GM21360 (cell line): ENCODE measurements at regions not wholly inside any gene's neighbourhood (a gene's known extent, or its start where the extent isn't known, plus 50 kb on each side); places are given as distances from the start of the nearest gene placed in this dataset.

Source experiments
- ATAC-seq: cut with Tn5 transposase; IDR thresholded peaks from one replicate; pipeline ENCODE4 v1.9.1; 2021; ENCODE audit warnings: mild to moderate bottlenecking, moderate library complexity; ENCODE audit not compliant: unreplicated experiment

DNA sequence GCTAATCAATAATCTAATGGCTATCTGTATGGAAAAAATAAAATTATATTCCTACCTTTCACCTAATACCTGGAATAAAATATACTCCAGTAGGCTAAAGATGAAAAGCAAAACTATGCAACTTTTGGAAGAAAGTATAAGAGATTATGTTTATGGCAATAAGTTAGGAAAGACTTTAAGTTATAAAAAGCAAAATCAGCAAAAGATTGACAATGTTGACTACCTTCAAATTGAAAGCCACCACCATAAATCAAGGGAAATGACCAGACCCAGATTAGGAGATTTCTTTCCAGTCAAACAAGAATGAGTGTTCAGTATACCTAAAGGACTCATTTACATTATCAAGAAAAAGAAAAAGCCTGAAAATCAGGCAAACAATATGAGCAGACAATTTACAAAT lies 159.1 kb upstream of the ZBED5 start:
- ATAC-seq, result no peak

DNA sequence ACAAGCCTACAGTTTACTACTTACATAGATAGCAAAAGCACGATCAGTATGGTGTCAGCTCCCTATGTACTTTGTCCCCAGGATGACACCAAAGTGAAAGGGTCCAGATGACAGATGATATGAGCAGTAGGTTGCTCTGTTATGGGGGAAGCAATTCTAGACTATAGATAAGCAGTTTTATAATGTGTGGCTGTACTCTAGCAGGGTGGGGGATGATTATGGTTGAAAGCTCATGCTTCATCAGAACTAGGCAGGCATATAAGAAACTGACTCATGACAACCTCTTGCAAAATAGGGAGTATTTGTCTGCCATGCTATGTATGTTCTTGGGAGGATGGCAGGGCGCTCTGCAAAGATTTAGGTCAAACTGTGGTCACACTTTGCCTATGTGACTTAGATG lies 158.2 kb upstream of the ZBED5 start:
- ATAC-seq, result no peak

DNA sequence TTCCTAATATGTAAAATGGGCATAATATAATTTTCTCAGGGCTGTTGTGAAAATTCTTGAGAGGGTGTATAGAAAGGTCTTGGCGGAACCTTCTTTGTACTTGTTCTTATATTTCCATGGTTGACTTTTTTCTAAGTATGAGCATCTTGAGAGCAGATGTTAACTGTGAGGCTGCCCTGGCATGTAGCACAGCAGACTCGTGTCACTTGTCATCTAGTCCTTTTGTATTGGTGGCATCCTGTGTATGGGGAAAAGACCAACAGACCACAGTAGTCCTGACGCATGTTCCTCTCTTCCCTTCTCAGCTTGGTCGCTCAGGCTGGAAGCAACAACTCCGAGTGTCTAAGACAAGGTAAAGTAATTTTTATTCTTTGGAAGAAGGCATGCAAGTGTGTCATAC lies 153.8 kb upstream of the ZBED5 start:
- no peak for ATAC-seq

DNA sequence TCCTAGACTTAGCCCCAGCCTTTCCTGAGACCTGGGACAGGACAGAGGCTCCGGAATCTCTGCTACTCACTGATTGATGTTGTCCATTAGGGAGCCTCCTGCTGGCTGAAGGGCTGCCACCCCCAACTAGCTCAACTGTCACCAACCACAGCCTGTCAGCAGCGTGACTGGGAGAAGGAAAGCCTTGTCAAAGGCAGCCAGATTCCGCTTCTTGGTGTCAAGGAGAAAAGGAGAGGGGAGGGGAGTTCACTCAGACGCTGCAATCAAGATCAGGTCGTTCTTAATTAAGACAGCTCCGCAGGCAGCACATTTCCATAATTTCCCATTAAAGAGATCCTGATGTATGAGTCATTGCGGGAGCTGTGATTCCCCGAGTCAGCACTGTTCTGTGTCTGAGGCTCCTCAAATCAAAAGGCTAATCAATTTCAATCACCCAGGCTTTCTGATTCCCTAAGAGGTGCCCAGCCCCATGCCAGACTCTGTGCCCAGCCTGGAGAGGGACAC lies 152.8 kb upstream of the ZBED5 start:
- no peak for ATAC-seq

DNA sequence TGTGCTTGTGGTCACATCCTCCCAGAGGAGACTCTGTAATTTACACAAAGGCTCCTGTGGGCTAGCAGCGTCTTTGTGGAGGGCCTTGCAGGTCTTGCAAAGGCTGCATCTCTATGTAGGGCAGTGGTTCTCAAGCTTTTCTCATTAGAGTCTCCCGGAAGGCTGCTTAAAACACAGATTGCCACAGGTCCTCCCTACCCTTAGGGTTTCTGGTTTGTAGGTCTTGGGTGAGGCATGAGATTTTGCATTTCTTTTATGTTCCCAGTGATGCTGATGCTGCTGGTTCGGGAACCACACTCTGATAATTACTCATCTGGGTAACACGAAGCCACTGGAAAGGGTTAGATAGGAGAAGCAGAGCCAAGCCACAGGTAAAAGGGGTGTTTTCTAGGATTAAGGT lies 151.3 kb upstream of the ZBED5 start:
- ATAC-seq, result no peak

DNA sequence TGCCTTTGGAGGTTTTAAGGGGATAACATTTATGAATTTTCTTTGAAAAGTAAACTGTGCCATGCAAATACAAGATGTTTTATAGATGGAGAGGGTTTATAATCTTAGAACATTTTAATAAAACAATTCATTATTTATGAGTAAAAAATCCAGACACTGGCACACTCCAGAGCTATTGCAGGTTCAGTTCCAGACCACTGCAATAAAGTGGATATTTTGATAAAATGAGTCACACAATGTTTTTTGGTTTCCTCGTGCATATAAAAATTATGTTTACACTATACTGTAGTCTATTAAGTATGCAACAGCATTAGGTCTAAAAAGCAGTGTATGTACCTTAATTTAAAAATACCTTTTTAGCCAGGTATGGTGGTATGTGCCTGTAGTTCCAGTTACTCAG lies 146.2 kb upstream of the ZBED5 start:
- no peak for ATAC-seq

DNA sequence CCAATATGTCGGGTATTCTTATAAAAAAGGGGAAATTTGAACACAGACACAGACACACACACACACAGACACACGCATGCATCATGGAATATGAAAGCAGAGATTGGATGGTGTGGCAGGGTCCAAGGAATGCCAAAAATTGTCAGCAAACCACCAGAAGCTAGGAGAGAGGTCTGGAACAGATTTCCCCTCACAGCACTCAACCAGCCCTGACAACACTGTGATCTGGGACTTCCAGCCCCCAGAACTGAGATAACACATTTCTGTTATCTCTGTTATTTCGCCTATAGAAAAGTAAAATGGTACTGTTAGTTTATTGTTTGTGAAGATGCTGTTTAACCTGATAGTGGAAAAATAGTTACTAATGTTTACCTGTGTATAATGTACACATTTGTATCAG lies 145.4 kb upstream of the ZBED5 start:
- no peak for ATAC-seq

DNA sequence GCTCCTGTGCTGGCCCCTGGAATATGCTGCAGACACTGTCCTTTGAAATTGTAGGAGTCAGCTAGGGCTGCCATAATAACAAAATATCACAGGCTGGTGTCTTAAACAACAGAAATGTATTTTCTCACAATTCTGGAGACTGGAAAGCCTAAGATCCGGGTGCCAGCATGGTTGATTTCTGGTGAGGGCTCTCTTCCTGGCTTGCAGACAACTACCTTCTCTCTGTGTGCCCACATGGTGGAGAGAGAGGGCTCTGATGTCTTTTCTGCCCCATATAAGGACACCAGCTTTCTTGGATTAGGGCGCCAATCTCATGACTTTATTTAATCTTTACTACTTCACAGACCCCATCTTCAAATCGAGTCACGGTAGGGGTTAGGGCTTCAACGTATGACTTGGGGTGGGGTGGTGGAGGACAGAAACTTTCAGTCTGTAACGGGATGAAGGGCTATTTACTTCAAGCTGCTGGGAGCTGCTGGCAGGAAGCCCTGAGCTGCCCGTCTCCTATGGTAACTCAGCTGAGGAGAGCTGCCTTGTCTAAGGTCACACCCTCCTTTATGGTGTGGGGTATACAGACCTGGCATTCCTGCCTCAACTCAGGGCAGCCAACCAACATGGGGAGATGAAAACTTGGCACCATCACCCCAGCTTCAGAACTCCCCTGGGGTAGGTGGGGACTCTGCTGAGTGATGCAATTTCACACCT lies 142.9 kb upstream of the ZBED5 start:
- ATAC-seq, result no peak

DNA sequence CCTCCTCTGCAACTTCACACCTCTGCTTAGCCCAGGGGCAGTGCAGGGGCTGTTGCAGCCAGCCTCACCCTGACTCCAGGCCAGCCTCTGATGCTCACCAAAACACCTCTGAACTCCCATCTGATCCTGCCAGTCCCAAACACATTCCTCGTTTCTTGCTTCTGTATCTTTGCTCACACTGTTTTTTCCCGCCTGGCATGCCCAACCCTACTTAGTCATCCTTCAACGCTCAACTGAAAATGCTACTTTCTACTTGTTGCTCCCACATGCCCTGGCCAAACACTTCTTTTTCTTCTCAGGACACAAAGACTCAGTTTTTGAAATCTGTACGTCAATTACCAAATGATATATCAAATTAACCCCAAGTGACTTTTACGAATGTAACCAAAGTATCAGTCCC lies 140.8 kb upstream of the ZBED5 start:
- ATAC-seq, result no peak

DNA sequence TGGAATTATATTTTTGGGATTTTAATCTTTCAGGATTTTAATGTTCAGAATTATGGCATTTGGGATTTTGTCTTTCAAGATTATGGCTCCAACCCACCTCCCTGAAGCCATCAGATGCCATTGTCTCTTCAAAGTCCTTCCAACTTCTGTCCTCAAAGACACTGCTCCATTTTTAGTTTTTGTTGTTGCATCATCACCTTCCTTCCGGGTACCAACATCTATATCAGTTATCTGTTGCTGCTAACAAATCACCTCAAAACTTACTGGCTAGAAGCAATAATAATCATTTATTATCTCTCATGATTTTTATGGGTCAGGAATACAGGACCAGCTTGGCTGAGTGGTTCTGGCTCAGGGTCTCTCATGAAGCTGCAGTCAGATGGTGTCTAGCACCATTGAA lies 138.8 kb upstream of the ZBED5 start:
- no peak for ATAC-seq

DNA sequence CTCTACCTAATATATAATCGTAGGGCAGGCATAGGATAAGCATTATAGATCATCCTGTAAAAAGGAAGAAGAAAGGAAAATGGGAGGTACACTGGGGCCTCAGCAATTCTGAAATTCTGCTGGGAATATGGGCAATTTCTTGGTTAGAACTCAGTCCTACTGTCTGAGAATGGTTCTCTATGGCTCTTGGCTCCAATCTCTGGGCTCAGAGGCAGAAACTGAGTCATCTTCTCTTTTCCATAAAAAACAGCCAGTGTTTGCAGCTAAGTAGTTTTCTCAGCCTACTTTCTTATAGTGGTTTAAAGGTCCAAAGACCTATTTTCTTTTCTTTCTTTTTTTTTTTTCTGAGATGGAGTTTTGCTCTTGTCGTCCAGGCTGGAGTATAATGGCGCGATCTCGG lies 135.8 kb upstream of the ZBED5 start:
- ATAC-seq, result no peak

DNA sequence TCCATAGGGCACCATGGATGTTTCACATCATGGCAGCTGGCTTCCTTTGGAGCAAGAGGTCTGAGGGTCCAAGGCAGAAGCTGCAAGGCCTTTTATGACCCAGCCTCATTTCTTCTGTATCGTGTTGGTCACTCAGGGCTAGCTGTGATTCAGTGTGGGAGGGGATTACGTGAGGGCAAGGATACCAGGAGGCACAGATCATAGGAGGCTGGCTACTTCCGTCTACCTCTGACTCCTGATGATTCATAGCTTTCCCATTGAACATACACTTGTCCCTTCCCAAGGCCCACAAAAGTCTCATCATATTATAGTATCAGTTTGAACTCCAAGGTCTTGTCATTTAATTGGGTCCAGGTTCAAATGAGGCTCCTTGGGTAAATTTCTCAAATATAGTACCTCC lies 135.3 kb upstream of the ZBED5 start:
- ATAC-seq, result no peak

DNA sequence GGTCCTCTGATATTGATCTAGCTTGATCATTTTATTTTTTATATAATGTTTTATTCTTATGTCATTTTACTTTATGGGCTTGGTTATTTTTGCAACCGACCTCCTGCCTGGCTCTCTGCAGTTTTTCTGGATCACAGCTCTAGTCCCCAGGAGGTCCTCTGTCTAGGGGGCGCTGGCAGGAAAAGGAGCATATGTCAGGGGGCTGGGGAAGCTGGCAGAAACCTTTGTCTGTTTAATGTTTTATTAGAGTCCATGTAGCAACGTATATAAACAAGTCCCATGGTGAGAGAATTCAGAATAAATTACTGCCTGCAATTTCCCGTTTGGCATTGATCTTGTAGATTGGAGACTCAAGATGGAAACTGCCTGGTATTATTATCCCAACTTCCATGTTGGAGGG lies 133.5 kb upstream of the ZBED5 start:
- ATAC-seq, result no peak

DNA sequence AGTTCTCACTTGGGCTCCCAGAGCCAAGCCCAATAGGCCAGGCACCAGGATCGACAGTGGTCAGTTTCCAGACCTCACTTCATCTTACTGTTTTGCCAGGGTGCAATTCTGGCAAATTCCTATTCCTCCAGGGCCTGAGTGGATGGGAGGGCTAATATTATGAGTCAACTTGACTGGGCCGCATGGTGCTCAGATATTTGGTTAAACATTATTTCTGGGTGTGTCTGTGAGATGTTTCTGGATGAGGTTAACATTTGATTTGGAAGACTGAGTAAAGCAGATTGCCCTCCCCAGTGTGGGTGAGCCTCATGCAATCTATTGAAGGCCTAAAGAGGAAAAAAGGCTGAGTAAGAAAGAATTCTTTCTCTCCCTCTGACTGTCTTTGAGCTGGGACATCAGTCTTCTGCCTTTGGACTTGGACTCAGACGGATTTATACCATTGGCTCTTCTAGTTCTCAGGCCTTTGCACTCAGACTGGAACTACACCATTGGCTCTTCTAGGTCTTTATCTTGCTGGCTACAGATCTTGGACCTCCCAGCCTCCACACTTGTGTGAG lies 132.9 kb upstream of the ZBED5 start:
- no peak for ATAC-seq

DNA sequence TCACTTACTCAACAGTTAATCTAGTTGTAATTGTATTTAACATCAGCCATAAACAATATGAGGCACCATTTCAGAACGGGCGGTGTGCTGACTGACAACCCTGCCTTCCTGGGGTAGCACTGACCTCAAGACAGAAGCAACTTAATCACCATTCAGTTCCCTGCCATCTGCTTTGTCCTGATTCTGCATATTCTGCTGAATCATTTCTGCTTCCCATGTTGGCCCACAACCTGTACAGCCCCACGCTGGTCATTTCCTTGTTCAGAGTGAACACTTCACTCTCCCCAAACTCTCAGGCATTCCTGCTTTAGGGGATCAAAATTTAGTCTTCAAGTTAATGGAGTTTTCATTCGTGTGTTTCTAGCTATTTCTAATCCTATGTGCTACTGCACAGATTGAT lies 132.3 kb upstream of the ZBED5 start:
- no peak for ATAC-seq

DNA sequence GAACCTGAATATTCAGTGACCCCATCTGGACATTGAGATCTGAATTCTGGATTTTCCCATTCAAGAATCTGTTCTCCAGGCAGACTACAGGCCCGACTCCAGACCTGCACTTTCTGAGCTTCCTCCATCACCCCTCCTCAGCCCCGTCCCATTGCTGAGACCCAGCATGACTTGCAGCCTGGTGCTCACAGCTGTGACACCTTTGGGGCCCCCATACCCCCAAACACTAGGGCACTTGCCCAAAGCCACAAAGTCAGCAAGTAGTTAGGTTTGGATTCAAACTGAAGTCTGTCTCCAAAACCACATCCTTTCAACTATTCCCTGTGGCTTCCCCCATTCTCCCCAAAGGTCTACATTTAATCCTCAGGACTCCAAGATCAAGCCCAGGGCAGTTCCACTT lies 128.2 kb upstream of the ZBED5 start:
- ATAC-seq, result no peak

DNA sequence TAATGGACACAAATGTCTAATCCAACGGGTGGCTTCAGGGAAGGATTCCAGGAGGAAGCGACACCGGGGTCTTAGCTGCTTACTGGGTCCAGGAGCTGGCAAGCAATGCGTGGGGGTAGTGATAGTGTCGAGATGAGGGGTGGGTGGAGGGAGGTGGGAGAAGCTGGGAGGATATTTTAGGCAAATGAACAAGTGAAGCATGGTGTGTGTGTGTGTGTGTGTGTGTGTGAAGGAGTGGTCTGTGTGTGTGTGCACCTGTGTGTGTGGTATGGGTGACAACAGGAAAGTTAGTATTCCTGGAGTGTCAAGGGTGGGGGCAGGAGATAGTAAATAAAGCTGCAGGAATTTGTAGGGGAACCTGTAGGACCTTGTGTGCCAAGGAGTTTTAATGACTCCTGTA lies 126.9 kb upstream of the ZBED5 start:
- no peak for ATAC-seq

DNA sequence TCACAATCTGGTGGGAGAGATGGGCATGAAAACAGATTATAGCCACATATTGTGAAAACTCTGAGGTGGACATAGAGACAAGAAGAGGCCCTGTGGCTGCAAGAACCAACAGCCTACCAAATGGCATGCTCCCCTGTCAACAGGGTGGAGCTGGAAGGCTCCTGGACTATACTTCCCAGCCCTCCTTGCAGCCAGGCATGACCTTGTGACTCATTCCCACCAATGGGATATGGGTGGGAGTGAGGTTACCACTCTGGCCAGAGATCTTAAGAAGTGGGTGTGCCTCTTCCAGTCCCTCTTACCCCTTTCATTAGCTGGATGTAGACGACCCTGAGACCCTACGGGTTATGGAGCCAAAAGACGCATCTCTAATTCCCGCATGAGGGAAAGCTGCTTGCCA lies 126.4 kb upstream of the ZBED5 start:
- ATAC-seq, result no peak

DNA sequence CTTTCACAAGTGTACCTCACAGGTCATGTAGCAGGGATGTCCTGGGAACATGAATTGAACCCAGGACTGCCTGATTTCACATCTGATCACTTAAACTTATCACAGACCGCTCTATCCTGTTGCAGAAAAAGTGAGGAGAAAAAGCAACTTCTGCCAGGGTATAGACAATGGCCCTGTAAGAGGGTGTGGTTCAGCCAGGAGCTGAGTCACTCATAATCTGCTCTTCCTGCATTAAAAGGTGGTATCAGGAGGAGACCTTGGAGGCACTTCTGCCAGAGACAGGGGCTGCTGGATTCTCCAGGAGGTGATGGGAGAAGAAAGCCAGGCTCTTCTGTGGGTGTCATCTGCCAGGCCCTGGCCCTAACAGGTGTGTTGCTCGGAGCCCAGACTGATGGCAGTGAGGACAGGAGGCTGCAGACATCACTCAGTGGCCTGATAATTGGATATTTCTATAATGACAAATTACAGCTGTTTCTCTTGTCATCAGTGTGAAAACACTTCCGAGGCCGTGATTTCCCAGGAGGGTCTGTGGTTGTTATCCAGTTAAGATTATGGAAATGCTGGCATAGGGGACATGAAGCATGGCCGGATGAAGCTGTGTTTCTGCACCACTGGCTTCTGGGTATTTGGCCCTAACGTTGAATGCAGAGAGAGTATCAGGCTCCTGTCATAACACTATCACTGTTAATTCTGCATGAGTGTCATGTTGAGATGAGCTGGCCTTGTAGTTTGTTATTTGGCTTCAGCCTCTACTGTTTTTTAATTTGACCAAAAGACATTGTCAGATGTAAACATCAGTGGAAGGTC lies 125.1 kb upstream of the ZBED5 start:
- no peak for ATAC-seq

DNA sequence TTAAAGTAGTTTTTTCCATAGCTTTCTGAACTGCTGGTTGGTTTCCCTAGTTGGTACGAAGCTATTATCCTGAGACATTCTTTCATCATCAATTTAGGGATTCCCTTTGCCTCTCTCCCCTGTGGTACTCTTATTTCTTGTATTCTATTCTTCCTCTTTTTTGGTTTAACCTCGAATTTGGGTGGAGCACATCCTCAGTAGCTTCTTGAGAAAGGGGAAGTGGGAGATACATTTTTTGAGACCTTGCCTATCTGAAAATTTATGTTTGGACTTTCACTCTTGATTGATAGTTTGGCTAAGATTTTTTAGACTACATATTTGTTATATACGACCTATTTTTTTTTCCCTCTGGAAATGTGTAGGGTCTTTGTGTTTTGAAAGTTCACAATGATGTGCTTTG lies 121.7 kb upstream of the ZBED5 start:
- ATAC-seq, result no peak

DNA sequence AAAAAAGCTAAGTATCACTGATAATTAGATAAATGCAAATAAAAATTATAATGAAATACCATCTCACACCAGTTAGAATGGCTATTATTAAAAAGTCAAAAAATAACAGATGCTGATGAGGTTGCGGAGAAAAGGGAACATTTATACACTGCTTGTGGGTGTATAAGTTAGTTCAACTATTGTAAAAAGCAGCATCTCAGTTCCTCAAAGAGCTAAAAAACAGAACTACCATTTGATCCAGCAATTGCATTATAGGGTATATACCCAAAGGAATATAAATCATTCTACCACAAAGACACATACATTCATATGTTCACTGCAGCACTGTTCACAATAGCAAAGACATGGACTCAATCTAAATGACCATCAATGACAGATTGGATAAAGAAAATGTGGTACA lies 120.3 kb upstream of the ZBED5 start:
- ATAC-seq, result no peak

DNA sequence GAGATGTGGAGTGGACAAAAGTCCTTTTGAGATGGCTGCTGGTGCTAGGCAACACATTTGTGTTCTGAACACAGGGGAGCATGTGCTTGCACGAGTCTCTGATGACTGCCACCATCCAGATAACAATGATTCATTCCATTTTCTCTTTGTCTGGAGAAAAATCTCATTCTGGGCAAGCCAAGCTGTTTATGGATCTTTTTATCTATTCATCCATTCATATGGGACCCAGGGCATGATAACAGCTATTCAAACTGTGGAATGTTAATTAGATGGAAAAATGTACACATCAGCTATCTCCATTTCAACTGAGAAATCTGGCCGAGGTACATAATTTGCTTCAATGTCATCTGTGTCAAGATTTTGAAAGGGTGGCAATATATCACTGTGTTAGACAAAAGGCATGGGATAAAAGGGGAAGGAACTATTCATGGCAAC lies 117.5 kb upstream of the ZBED5 start:
- no peak for ATAC-seq
